ENCODE measurements at regions not wholly inside any gene's neighbourhood (a gene's known extent, or its start where the extent isn't known, plus 50 kb on each side); places are given as distances from the start of the nearest gene placed in this dataset.
"Not testable (repeated sequence)": the region's sequence is repeated elsewhere in the genome, so short reads cannot be mapped to it uniquely, and the experiment has no call there.

DNA sequence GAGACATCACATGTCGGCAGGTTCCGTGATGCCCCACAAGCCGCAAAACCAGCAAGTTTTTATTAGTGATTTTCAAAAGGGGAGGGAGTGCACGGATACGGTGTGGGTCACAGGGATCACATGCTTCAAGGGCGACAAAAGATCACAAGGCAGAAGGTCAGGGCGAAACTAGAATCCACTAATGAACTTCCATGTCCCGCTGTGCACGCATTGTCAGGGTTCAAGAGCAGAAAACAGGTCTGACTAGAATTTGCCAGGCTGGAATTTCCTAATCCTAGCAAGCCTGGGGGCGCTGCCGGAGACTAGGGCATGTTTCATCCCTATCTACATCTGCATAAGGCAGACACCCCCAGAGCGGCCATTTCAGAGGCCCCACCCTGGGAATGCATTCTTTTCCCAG, 225.2 kb downstream of the NPHP4 start:
- not testable (repeated sequence) for DNase-seq (ENCODE audit: low spot score)

DNA sequence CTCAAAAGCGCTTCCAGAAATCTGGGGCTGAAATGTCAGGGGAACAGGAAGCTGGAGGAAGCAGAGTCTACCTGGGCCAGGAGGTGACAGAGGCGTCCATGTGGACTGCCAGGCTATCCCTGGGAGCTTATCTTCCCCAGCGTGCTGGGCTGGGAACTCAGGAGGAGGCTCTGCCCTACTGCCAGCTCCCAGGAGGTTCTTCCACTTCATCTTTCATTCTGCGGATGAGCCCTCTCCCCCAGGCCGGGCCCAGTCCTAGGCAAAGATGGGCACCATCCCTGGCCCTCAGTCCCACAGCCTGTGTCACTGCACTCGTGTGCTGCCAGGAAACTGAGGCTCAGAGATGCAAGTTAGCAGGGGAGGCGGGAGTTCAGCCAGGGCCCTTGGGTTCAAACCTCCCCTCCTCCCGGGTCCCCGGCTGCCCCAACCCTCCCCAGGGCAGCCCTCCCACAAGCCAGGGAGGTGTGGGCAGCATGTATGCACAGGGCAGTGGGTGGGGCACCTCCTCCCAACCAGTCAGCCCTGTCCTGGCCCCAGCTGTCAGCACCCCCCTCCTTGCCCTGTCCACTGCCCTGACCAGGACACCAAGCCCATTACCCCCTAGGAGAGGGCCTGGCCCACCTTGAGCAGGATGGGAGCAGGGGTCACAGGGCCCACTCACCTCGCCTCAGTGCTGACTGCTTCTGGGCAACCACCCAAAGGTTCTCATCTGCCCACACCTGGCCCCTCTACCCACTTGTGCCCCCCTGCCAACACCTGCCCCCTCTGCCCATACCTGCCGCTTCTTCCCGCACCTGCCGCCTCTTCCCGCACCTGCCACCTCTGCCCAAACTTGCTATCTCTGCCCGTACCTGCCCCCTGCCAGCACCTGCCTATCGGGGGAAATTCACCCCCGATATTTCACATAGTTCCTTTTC, 226.0 kb downstream of the NPHP4 start:
- DNase-seq (ENCODE audit: low spot score), result no peak

DNA sequence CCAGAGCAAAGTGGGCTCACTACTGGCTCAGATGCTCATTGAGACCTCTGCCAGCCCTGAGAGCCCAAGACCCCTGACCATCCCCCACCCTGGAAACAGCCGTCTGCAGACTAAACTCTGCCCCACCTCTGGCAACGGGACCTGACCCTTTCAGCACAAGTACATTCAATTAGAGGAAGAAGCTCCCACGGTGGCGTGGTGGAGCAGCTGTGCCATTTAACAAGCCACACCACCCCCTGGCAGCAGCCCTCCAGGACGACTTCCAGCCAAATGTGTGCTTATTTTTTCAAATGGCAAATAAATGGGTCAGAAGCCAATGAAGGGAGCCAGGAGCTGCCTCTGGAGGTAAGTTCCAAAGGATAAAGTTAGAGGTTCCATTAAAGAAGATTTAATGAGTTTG, 226.7 kb downstream of the NPHP4 start:
- DNase-seq (ENCODE audit: low spot score), result no peak

DNA sequence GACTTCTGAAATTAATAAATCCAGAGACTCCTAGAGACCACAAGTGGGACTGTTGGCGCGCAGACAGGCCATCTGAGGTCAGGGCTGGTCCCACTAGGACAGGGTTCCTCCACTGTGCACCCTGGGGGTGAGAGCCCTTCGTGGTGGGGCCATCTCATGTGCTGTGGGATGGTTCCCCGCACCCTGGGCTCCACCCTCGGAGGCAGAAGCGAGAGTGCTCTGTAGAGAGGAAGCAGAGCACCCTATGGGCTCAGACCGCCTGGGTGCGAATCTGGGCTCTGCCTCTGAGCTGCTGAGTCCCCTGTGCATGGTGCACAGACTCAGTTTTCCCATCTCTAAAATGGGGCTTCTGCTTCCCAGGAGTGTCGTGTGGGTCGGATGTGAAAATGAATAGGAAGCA, 227.3 kb downstream of the NPHP4 start:
- no peak for DNase-seq (ENCODE audit: low spot score)

DNA sequence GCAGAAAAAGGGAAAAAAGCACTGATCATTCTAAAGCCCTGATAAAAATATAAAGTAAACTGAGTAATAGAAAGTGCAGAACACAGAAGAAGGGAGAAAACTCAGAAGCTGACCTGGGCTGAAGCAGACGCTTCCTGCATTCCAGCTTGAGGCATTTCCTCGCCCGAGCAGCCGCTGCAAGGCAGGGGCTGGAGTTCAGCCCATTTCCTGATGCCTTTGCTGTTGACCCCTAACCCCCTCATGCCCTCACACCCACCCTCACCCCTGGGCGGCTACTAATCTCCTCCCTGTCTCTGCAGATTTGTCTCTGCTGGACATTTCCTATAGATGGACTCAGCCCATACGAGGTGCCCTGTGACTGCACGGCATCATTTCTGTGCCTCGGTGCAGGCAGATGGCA, 227.8 kb downstream of the NPHP4 start:
- DNase-seq (ENCODE audit: low spot score), result no peak

DNA sequence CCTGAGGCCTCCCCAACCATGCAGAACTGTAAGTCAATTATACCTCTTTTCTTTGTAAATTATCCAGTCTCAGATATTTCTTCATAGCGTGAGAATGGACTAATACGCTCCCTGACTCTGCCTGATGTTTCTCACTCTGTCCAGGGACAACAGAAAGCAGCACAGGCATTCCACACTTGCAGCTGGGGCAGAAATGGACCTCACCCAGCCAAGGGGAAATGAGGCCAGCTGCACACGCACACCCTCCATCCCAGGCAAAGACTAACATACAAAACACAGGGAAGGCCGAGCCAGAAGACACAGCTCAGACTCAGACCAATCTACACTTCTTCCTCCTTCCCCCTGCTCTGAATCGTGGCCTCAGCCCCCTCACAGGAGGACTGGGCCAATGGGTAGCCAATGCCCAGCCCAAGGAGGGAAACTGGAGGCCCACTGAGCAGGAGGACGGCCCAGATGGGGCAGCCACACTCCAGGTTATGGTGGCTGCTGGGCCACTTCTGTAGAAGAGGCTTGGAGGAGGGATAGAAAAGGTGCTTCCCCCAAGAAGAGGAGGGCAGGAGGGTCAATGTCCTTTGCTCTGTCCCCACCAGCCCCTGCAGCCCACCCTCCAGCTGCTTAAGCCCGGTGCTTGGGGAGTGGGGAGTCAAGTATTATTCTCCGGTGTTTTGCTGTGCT, 228.4 kb downstream of the NPHP4 start:
- no peak for DNase-seq (ENCODE audit: low spot score)

DNA sequence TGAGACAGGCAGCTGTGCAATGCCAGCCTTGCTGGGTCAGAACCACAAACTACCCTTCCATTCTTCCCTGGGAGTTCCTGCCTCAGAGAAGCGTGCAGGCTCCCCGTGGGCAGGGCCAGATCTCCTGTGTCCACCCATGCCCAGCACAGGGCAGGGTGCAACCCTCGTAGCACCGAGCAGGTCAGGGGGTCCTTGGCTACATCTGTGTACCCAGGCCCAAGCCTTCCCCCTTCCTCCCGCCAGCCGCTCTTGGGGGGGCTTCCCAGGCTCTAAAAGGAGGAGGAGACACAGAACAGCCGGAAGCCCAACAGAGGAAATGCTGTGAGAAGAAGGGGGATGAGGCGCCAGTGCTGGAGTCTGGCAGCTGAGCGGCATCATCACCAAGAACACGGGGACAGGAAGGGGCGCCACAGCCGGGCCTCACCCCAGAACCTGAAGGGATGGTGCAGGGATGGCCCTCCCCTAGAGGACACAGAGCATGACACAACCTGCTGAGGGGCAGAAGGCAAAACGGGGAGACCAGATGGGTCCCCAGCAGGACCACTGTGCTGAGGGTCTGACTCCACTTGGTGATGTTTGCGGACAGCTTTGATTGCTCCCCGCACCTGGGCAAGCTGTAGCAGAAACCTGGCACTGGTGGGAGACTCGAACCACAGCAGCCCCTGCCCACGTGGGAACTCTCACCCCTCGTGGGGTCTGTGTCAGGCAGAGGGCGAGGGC, 233.2 kb downstream of the NPHP4 start:
- DNase-seq (ENCODE audit: low spot score), result no peak

DNA sequence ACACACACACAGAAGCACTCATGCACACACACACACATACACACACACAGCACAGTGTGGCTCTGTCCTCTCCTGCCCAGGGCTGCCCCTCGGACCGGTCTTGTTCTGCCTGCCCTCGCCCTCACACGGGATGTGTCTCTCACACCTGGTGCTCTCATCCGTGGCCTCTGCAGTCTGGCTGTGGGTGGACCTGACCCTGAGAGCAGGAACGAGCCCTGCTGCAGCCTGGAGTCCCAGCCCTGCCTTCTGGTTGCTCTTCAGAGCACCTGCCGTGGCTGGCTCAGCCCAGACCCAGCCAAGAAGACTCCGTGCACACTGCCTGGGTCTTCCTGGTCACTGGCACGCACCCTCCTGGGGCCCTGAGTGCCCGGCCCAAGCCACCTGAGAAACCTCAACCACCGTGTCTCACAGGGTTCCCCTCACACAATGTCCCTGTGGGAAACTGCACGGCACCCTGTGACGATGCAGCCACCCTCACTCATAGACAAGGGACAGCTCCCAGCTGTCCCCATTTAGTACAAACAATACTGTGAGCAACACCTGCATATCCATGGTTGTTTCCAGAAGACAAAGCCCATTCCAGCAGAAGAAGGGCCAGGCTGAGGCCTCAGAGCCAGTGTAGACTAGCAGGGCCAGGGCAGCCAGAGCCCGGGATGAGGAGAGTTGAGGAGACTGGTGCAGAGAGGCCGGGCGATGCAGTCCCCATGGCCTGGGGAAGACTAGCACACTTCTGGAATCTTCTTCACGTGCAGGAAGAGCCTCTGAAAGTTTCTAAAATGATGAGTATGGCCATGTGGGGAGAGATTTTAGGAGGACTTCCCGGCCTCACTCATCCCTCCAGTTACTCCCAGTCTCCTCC, 234.0 kb downstream of the NPHP4 start:
- no peak for DNase-seq (ENCODE audit: low spot score)

DNA sequence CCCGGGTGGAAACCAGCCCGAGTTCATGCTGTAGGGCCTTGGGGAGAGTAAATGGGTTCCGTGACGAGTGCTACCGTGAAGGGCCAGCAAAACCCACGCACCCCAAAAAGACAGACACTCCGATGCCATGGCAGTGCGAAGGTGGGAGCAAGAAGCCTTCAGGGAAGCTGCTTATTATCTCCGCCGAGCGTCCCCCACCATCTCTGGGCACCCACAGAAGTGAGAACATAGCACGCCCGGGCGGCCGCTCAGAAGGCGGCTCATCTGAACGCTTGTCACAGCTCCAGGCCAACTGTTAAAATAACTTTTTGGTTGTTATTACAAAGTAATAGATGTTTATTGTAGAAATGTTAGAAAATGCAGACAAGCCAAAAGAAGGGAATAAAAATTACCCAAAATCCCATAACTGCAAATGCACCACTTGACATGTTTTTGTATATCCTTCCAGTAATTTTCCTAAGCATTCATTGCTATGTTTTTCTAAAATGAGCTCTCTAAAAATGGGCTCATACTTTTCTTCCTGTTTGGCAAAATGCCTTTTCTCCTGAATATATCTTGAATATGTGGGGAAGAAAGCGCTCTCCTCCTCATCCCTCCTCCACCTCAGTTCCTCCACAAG, 234.9 kb downstream of the NPHP4 start:
- DNase-seq (ENCODE audit: low spot score), result no peak

DNA sequence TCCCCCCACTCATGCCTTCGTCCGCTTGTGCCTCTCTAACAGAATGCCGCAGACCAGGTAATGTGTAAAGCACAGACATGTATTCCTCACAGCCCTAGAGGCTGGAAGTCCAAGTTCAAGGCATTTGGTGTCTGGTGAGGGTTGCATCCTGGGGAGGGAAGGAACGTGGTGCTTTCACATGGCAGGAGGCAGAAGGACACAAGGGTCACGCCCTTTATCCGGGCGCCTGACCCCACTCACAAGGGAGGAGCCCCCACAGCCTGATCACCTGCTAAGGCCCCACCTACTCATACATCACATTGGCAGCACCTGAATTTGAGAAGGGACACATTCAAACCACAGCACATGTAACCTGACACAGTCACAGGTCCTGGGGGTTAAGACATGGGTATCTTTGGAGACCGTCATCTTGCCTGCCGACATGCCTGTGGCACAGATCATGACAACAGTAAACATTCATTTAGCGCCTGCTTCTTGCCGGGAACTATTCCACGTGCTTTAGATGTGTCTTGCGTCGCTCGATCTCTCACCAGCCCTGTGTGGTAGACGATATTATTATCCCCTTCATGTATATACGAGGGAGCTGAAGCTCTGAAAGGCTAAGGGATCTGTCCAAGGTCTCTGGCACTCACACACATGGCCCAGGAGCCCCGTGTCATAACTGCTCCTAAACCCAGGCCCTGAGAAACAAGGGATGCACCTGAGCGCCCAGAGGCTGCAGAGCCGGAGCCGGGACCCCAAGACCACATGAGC, 235.6 kb downstream of the NPHP4 start:
- DNase-seq (ENCODE audit: low spot score), result no peak

DNA sequence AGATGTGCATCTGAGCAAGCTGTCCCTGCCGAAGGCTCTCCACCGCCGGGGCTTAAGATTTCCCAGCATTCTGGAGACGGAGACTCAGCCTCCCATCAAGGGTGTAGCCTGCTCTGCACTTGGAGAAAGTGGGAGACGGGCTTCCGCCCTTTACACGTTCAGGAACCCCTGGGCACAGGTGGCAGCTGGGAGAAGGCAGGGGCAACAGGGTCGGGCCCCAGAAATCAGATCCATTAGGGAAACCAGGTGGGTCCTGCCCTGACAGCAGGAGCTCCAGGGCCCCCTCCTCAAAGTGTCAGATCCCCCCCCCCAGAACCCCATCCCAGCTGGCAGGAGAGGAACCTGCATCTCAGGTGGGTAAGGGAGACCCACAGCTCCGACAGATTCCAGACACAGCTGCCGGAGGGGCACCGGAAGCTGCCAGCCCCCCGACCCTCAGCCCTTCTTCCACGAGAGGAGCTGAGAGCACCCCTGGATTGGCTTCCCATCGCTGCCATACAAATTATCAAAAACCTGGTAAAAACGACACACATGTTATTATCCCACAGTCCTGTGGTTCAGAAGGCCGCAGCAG, 236.6 kb downstream of the NPHP4 start:
- DNase-seq (ENCODE audit: low spot score), result no peak

DNA sequence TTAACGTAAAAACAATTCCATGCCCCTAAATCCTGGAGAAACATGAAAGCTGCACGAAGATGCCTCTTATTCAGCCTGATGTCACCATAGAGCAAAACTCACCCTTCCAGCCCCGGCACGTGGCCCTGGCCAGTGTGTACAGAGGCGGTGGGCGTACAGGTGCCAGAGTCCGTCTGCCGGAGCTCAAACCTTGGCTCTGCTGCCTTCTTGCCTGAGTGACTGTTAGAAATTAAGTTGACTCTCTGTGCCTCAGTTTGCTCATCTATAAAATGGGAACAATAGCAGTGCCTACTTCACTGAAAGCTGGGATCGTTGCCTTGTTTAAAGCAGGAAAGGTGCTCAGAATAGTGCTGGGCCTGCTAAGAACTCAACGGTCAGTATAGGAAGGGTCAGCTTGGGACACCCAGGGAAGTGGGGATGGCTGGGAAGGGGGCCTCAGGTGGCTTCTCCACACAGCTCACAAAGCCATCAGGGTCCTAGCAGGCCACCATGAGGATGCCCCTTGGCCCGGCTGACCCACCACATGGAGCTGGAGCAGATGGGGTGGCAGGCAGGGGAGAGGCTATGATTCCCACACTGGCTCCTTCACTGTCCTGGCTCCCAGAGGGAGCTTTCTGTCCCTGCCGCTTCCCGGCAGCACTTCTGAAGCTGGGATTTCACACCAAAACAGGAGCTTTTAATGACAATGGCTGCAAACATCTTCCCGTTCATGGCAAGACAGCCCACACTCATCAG, 237.2 kb downstream of the NPHP4 start:
- DNase-seq (ENCODE audit: low spot score), result no peak

DNA sequence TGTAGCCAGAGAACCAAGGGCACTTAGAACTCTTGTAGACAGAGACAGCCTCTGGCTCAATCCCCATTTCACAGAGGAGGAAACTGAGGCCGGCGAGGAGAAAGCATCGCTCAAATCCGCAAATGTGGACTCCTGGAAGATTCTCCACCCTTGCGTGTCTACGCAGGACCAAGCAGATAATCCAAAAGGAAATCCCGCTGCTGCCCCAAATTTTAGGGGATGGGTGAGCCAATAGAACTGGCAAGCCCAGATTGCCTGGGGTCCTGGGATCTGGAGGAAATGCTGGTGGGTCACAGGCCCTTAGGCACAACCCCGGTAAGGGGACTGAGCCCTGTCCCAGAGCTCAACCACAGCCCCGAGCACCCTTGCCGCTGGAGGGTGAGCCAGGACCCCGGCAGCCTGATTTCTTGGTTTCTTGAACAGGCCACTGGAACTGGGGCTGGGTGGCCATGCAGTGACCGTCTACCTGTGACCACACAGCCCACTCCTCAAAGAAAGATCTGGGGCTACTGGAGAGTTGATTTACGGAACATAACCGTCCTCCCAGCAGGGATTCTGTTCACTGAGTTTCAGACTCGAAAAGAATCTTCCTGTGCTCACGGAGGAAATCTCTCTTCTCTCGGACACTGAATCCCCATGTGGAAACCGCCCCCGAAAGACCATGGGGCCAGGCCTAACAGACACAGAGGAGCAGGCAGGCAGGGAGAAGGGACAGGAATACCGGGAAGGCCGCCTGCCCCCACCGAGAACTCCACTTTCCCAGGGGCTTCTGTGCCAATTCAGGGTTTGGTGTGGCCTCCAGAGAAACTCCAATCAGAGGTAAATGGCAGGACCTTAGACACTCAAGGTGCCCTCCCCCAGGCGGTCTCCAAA, 238.4 kb downstream of the NPHP4 start:
- no peak for DNase-seq (ENCODE audit: low spot score)

DNA sequence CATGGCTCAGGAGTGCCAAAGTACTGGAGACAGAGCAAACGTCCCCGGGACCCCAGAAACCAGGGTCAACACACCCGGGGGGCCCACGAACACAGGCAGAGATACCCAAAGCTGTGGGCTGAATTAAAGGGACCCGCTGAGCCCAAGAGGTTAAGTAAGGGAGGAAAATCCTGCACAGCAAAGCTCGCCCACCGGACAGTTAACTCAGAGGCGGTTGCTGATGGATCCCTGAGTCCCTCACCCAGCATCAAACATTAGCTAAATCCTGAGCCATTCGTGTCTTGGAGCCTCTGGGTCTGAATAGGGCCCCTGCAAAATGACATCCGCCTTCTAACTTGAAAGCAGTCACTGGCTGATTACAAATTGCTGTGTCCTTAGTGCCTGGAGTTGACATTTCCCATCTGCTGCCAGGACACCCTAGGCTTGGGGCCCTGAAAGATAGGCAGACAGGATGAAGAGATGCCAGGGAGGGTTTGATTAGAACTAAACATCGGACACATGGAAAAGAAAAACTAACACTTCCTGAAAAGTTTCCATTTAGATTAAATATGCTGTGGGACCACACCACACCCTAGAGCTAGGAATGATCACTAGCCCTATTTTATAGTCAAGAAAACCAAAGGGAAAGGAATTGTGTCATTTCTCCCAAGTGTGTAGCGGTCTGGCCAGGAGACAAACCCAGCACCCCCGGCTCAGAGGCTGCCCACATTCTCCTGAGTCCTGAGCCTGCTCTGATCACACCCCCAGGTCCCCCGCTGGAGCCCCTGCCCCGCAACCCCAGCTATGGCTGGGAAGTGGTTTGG, 239.3 kb downstream of the NPHP4 start:
- DNase-seq (ENCODE audit: low spot score), result no peak

DNA sequence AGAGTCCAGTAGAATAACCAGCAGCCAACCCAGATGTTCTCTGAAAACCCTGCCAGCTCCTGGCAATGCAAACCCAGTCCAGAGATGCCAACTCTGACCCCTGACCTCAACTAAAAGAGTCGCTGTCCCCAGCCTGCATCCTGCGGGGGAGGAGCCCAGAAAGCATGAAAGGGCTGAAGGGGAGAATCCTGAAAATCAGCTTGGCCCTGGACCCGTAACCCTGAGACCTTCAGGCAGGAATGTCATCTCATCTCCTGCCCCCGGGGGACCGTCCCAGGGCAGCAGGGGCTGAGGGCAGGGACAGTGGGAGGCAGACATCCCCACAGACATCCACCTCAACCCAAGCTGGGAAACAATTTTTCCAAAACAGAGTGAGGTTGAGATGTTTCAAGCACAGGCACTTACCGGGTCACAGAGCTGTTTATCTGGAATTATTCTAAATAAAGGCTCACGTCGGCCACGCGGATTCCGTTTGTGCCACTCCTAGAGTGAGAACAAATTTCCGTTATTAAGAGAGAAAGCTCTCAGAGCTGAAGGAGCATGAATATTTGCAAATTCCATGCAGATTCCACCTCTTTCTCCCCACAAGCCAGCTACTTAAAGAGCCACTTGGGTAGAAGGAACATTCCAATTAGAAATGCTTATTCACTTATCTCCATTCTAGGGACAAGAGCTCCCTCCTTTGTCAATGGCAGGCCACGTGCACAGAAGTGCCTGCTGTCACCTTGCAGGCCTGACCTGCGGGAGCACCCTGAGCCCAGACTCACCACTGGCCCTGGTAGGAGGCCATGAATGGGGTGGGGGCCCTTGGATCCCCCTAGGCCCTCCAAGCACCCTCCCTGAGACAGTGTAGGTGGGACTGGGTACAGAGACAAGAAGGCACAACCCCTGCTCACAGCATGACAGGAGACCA, 240.1 kb downstream of the NPHP4 start:
- DNase-seq (ENCODE audit: low spot score), result no peak

DNA sequence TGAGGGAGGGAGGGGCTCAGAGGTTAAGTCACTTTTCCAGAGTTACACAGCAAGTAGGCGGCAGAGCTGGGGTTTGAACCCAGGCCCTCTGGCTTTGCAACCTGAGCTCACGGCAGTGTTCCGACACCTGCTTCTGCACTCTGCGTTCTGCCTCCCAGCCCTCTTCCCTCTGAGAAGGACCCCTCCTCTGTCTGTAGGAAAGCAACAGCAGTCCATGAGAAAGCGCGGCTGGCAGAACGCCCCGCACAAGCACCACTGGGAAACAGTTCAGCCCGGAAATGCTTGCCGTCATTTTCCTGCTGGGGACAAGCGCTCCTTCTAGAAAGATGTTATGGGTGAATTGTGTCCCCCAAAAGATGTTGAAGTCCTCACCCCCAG, 241.1 kb downstream of the NPHP4 start:
- DNase-seq (ENCODE audit: low spot score), result no peak
